Endodermal cell (in vitro differentiated cells): ENCODE measurements at regions not wholly inside any gene's neighbourhood (a gene's known extent, or its start where the extent isn't known, plus 50 kb on each side); places are given as distances from the start of the nearest gene placed in this dataset.

Experiments
- DNase-seq: peaks from one replicate; pipeline ENCODE4 v3.0.0-alpha.2; 2017
- H3K27ac ChIP-seq: 2 replicates; pipeline ENCODE4 v1.5.1; 2013; ENCODE audit warnings: mild to moderate bottlenecking, low read depth, low read length, moderate library complexity
- H3K27me3 ChIP-seq: 2 replicates; pipeline ENCODE4 v1.6.1; 2013; ENCODE audit warnings: mild to moderate bottlenecking, low read length, moderate library complexity; ENCODE audit not compliant: insufficient read depth, control insufficient read depth, poor library complexity, severe bottlenecking
- H3K36me3 ChIP-seq: 2 replicates; pipeline ENCODE4 v1.7.0; 2013; ENCODE audit warnings: mild to moderate bottlenecking, low read length, moderate library complexity; ENCODE audit not compliant: control insufficient read depth, insufficient read depth
- H3K4me1 ChIP-seq: one replicate; pipeline ENCODE4 v1.7.0; 2013; ENCODE audit warnings: low read length; ENCODE audit not compliant: control insufficient read depth, insufficient read depth
- H3K4me3 ChIP-seq: 2 replicates; pipeline ENCODE4 v1.5.1; 2013; ENCODE audit warnings: mild to moderate bottlenecking, low read length, moderate library complexity
- H3K9ac ChIP-seq: 2 replicates; pipeline ENCODE4 v1.6.1; 2013; ENCODE audit warnings: mild to moderate bottlenecking, low read length, moderate library complexity; ENCODE audit not compliant: poor library complexity, severe bottlenecking; ENCODE audit errors: extremely low read depth
- H3K9me3 ChIP-seq: 2 replicates; pipeline ENCODE4 v1.6.1; 2013; ENCODE audit warnings: mild to moderate bottlenecking, low read length, moderate library complexity; ENCODE audit not compliant: control insufficient read depth
- H3K27ac Mint-ChIP-seq: 2 replicates; pipeline ENCODE4 v1.8.0; 2020; ENCODE audit warnings: mixed read lengths
- H3K27me3 Mint-ChIP-seq: 2 replicates; pipeline ENCODE4 v1.8.0; 2021; ENCODE audit warnings: mild to moderate bottlenecking, mixed read lengths; ENCODE audit not compliant: insufficient read depth
- H3K36me3 Mint-ChIP-seq: 2 replicates; pipeline ENCODE4 v1.8.0; 2020; ENCODE audit warnings: low read depth, mixed read lengths
- H3K4me1 Mint-ChIP-seq: 2 replicates; pipeline ENCODE4 v1.8.0; 2020; ENCODE audit warnings: mixed read lengths
- H3K4me3 Mint-ChIP-seq: 2 replicates; pipeline ENCODE4 v1.8.0; 2020; ENCODE audit warnings: mild to moderate bottlenecking, moderate library complexity, mixed read lengths
- H3K9me3 Mint-ChIP-seq: 2 replicates; pipeline ENCODE4 v1.8.0; 2020; ENCODE audit warnings: mild to moderate bottlenecking, mixed read lengths
- WGBS, 2 experiments: methylation state at CpG; one replicate each; pipeline versions ENCODE4 v1.1.5 to v1.1.7; 2013; ENCODE audit warnings: missing lambda C conversion rate in 2 of 2, mixed read lengths in 1 of 2; ENCODE audit not compliant: insufficient coverage in 1 of 2, insufficient read length in 1 of 2; 5-methylcytosine and 5-hydroxymethylcytosine counted together
- TF ChIP-seq, protein P1 (sequence below): fragments of 200-600 bp; sonication (generic); conservative IDR thresholded peaks from 2 replicates; pipeline ENCODE4 v1.5.0; 2021; ENCODE audit warnings: antibody characterized with exemption, mild to moderate bottlenecking

DNA sequence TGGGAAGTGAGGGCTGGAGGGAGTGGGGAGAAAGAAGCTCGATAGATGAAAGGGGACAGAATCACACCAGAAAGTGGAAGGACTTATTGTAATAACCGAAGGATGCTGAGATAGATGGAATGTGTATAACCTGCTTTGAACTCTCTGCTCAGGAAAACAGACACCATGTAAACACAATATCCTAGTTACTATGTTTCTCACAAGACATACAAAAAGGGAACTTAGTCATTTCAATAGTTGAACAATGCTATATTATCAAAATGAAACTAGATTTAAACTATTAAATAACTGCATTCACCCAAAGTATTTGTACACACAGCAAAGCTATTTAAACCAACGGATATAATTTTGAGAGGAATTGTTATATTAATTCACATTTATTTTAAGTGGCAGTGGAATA, 108.3 kb upstream of the GADL1 start:
- peaks cover 4% of the 10 kb centered on the region for H3K27me3 ChIP-seq
- H3K27ac Mint-ChIP-seq, result no peak overlapping the region

DNA sequence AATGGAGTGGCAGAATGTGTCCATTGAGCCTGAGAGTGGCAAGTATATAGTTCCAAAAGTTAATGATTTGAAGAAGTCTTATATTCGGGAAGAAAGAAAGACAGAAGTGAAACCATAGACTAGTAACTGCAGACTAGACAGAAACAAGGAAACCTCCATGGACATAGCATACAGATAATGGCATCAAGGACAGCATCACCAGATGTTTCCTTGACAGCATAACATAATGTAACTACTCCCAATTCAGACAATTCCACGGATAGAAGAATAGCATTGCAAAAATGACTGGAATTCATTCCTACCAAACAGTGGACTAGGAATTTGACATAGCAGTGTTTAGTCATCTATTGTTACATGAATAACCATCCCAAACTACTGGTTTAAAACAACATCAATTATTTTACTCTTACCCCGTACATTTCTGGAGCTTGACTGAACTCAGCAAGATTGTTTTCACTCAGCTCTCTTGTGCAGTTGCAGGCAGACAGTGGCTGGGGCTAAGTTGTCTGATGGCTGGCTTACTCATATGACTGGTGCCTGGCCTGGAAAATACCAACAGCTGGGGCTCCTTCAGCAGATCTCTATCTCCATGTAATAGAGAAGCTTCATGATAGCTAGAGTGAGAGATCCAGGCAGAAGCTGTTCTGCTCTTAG, 109.7 kb upstream of the GADL1 start:
- TF ChIP-seq, protein P1, sequence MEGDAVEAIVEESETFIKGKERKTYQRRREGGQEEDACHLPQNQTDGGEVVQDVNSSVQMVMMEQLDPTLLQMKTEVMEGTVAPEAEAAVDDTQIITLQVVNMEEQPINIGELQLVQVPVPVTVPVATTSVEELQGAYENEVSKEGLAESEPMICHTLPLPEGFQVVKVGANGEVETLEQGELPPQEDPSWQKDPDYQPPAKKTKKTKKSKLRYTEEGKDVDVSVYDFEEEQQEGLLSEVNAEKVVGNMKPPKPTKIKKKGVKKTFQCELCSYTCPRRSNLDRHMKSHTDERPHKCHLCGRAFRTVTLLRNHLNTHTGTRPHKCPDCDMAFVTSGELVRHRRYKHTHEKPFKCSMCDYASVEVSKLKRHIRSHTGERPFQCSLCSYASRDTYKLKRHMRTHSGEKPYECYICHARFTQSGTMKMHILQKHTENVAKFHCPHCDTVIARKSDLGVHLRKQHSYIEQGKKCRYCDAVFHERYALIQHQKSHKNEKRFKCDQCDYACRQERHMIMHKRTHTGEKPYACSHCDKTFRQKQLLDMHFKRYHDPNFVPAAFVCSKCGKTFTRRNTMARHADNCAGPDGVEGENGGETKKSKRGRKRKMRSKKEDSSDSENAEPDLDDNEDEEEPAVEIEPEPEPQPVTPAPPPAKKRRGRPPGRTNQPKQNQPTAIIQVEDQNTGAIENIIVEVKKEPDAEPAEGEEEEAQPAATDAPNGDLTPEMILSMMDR, result no peak
- WGBS, 2 experiments, result 85 to 90% methylated on average over 2 to 3 of the region's 3 CpGs
- no peak for DNase-seq
- Histone ChIP-seq H3K4me1 (no peaks in the 10 kb centered on the region), H3K9ac (no peak overlapping the region), H3K27me3 (peaks cover 4% of the 10 kb centered on the region), H3K9me3 (peaks cover 11% of the 10 kb centered on the region), H3K4me3 (no peak overlapping the region), H3K27ac (no peak overlapping the region), H3K36me3 (no peaks in the 10 kb centered on the region)
- Mint-ChIP-seq H3K27ac (no peak overlapping the region), H3K9me3 (no peaks in the 10 kb centered on the region), H3K27me3 (peaks cover 2% of the 10 kb centered on the region), H3K4me1 (peaks cover 9% of the 10 kb centered on the region), H3K36me3 (no peaks in the 10 kb centered on the region), H3K4me3 (no peak overlapping the region)

More for the DNA sequence above, 108.3 kb upstream of the GADL1 start:
- Histone ChIP-seq H3K9ac (no peak overlapping the region), H3K36me3 (no peaks in the 10 kb centered on the region), H3K4me3 (no peak overlapping the region), H3K9me3 (peaks cover 11% of the 10 kb centered on the region), H3K4me1 (no peaks in the 10 kb centered on the region), H3K27ac (no peak overlapping the region)
- 99 to 100% methylated on average over 1 to 3 of the region's 3 CpGs for WGBS, 2 experiments
- no peaks in the 10 kb centered on the region for H3K36me3 Mint-ChIP-seq
- peaks cover 2% of the 10 kb centered on the region for H3K27me3 Mint-ChIP-seq
- no peaks in the 10 kb centered on the region for H3K4me1 Mint-ChIP-seq
- no peaks in the 10 kb centered on the region for H3K9me3 Mint-ChIP-seq
- H3K4me3 Mint-ChIP-seq, result no peak overlapping the region
- TF ChIP-seq, protein P1, result no peak
- DNase-seq, result no peak

DNA sequence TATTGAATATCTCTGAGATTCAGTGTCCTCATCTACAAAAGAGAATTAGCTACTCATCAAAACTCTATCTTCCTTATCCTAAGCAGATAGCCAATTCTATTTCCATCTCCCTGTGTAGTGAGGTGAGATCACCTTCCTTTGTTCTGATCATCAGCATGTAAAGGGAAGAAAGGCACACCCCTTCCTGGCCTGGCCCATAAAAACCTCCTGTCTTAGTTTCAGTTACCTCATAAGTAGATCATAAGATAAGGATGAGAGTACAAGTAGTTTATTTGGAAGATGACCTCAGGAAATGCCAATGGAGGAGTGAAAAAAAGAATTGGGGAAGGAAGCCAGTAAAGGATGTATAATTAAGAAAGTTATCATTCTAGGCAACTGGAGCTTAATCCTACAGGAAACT, 114.5 kb upstream of the GADL1 start:
- Histone ChIP-seq H3K36me3 (no peaks in the 10 kb centered on the region), H3K27me3 (peaks cover 4% of the 10 kb centered on the region), H3K9me3 (peaks cover 22% of the 10 kb centered on the region), H3K9ac (no peak overlapping the region), H3K27ac (no peak overlapping the region), H3K4me3 (no peak overlapping the region), H3K4me1 (peaks cover 9% of the 10 kb centered on the region)
- peaks cover 1% of the 10 kb centered on the region for H3K36me3 Mint-ChIP-seq
- no peak overlapping the region for H3K27ac Mint-ChIP-seq
- TF ChIP-seq, protein P1, result no peak
- peaks cover 4% of the 10 kb centered on the region for H3K27me3 Mint-ChIP-seq
- H3K4me1 Mint-ChIP-seq, result peaks cover 25% of the 10 kb centered on the region
- H3K4me3 Mint-ChIP-seq, result no peak overlapping the region
- DNase-seq, result no peak
- H3K9me3 Mint-ChIP-seq, result peaks cover 1% of the 10 kb centered on the region
